DND-41 (cell line): ENCODE measurements at regions not wholly inside any gene's neighbourhood (a gene's known extent, or its start where the extent isn't known, plus 50 kb on each side); places are given as distances from the start of the nearest gene placed in this dataset.

Experiments
- EZH2 ChIP-seq: IDR thresholded peaks from 3 replicates; pipeline ENCODE4 v1.6.1; 2012; ENCODE audit warnings: borderline replicate concordance, low read depth, mild to moderate bottlenecking, moderate library complexity, low read length, inconsistent platforms; ENCODE audit not compliant: severe bottlenecking
- TF ChIP-seq, protein P1 (sequence below): IDR thresholded peaks from 2 replicates; pipeline ENCODE4 v1.5.1; 2012; ENCODE audit warnings: borderline replicate concordance, low read length, moderate library complexity, mild to moderate bottlenecking; ENCODE audit not compliant: poor library complexity, severe bottlenecking; ENCODE audit errors: extremely low read depth

DNA sequence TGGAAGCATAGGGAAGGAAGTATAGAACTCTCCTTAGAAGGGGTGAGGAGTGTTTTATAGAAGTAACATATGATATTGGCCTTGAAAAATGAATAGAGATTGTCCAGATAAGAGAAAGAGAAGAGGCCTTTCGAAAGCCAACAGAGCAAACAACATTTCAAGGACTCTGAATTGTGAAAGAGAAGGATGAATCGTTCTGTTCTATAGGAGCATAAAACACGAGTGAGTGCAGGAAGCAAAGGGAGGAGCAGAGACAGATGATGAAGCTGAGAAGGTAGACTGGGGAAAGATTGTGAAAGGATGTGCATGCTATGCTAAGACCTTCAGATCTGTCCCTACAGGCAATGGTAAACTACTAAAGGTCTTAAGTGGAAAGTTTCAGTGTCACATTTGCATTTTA is 271.0 kb downstream of the TMEM161B start:
- TF ChIP-seq EZH2, result no peak
- TF ChIP-seq, protein P1, sequence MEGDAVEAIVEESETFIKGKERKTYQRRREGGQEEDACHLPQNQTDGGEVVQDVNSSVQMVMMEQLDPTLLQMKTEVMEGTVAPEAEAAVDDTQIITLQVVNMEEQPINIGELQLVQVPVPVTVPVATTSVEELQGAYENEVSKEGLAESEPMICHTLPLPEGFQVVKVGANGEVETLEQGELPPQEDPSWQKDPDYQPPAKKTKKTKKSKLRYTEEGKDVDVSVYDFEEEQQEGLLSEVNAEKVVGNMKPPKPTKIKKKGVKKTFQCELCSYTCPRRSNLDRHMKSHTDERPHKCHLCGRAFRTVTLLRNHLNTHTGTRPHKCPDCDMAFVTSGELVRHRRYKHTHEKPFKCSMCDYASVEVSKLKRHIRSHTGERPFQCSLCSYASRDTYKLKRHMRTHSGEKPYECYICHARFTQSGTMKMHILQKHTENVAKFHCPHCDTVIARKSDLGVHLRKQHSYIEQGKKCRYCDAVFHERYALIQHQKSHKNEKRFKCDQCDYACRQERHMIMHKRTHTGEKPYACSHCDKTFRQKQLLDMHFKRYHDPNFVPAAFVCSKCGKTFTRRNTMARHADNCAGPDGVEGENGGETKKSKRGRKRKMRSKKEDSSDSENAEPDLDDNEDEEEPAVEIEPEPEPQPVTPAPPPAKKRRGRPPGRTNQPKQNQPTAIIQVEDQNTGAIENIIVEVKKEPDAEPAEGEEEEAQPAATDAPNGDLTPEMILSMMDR, result no peak
